ENCODE measurements at regions not wholly inside any gene's neighbourhood (a gene's known extent, or its start where the extent isn't known, plus 50 kb on each side); places are given as distances from the start of the nearest gene placed in this dataset.

DNA sequence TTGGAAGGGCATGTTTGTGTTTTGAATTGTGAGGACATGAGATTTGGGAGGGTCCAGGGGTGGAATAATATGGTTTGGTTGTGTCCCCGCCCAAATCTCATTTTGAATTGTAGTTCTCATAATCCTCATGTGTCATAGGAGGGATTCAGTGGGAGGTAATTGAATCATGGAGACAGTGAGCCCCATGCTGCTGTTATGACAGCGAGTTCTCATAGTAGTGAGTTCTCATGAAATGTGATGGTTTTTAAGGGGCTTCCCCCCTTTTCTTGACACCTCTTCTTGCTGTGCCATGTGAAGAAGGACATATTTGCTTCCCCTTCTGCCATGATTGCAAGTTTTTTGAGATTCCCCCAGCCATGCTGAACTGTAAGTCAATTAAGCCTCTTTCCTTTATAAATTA lies 260.0 kb downstream of the DUSP6 start:
- TF ChIP-seq, protein P1, sequence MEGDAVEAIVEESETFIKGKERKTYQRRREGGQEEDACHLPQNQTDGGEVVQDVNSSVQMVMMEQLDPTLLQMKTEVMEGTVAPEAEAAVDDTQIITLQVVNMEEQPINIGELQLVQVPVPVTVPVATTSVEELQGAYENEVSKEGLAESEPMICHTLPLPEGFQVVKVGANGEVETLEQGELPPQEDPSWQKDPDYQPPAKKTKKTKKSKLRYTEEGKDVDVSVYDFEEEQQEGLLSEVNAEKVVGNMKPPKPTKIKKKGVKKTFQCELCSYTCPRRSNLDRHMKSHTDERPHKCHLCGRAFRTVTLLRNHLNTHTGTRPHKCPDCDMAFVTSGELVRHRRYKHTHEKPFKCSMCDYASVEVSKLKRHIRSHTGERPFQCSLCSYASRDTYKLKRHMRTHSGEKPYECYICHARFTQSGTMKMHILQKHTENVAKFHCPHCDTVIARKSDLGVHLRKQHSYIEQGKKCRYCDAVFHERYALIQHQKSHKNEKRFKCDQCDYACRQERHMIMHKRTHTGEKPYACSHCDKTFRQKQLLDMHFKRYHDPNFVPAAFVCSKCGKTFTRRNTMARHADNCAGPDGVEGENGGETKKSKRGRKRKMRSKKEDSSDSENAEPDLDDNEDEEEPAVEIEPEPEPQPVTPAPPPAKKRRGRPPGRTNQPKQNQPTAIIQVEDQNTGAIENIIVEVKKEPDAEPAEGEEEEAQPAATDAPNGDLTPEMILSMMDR (IDR thresholded peaks at IDR 0.05) = no peak
- no peak for TF ChIP-seq POLR2A (IDR thresholded peaks at IDR 0.05)
